ENCODE measurements at regions not wholly inside any gene's neighbourhood (a gene's known extent, or its start where the extent isn't known, plus 50 kb on each side); places are given as distances from the start of the nearest gene placed in this dataset.

DNA sequence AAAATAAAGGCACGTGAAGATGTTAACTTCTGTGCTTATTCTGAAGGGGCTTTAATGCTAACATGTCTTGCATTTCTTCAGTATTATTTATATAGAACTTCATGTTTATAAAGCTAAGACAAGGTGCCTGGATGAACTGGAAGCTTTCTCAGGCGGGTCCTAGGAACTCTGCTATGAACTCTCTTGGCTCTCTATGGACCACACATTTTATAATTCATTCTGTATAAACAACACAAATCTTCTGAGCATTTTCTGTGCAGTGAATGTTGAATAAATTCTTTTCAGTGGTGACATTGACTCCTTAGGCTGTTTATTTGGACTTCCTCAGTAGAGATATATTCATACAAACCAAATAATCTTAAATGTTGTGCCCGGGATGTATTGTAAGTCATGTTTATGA is 79.6 kb downstream of the TRIL start (continued):
- TF ChIP-seq, protein P1, sequence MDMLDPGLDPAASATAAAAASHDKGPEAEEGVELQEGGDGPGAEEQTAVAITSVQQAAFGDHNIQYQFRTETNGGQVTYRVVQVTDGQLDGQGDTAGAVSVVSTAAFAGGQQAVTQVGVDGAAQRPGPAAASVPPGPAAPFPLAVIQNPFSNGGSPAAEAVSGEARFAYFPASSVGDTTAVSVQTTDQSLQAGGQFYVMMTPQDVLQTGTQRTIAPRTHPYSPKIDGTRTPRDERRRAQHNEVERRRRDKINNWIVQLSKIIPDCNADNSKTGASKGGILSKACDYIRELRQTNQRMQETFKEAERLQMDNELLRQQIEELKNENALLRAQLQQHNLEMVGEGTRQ (IDR thresholded peaks at IDR 0.05; ENCODE audit: borderline replicate concordance, low read depth, low read length): no peak
- TF ChIP-seq, protein P2, sequence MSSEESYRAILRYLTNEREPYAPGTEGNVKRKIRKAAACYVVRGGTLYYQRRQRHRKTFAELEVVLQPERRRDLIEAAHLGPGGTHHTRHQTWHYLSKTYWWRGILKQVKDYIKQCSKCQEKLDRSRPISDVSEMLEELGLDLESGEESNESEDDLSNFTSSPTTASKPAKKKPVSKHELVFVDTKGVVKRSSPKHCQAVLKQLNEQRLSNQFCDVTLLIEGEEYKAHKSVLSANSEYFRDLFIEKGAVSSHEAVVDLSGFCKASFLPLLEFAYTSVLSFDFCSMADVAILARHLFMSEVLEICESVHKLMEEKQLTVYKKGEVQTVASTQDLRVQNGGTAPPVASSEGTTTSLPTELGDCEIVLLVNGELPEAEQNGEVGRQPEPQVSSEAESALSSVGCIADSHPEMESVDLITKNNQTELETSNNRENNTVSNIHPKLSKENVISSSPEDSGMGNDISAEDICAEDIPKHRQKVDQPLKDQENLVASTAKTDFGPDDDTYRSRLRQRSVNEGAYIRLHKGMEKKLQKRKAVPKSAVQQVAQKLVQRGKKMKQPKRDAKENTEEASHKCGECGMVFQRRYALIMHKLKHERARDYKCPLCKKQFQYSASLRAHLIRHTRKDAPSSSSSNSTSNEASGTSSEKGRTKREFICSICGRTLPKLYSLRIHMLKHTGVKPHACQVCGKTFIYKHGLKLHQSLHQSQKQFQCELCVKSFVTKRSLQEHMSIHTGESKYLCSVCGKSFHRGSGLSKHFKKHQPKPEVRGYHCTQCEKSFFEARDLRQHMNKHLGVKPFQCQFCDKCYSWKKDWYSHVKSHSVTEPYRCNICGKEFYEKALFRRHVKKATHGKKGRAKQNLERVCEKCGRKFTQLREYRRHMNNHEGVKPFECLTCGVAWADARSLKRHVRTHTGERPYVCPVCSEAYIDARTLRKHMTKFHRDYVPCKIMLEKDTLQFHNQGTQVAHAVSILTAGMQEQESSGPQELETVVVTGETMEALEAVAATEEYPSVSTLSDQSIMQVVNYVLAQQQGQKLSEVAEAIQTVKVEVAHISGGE (CRISPR knock-in tag; IDR thresholded peaks at IDR 0.05): no peak
- no peak for TF ChIP-seq RFX5 (IDR thresholded peaks at IDR 0.05; ENCODE audit: low read depth, low read length)
- TF ChIP-seq, protein P3, sequence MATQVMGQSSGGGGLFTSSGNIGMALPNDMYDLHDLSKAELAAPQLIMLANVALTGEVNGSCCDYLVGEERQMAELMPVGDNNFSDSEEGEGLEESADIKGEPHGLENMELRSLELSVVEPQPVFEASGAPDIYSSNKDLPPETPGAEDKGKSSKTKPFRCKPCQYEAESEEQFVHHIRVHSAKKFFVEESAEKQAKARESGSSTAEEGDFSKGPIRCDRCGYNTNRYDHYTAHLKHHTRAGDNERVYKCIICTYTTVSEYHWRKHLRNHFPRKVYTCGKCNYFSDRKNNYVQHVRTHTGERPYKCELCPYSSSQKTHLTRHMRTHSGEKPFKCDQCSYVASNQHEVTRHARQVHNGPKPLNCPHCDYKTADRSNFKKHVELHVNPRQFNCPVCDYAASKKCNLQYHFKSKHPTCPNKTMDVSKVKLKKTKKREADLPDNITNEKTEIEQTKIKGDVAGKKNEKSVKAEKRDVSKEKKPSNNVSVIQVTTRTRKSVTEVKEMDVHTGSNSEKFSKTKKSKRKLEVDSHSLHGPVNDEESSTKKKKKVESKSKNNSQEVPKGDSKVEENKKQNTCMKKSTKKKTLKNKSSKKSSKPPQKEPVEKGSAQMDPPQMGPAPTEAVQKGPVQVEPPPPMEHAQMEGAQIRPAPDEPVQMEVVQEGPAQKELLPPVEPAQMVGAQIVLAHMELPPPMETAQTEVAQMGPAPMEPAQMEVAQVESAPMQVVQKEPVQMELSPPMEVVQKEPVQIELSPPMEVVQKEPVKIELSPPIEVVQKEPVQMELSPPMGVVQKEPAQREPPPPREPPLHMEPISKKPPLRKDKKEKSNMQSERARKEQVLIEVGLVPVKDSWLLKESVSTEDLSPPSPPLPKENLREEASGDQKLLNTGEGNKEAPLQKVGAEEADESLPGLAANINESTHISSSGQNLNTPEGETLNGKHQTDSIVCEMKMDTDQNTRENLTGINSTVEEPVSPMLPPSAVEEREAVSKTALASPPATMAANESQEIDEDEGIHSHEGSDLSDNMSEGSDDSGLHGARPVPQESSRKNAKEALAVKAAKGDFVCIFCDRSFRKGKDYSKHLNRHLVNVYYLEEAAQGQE (IDR thresholded peaks at IDR 0.05; ENCODE audit: low read depth, low read length): no peak
- TF ChIP-seq EED (IDR thresholded peaks at IDR 0.05; ENCODE audit: low read depth): no peak
- TF ChIP-seq NBN (IDR thresholded peaks at IDR 0.05): no peak
- TF ChIP-seq SIX5 (IDR thresholded peaks at IDR 0.05; ENCODE audit: low read depth, low read length, severe bottlenecking): no peak
- TF ChIP-seq, protein P4, sequence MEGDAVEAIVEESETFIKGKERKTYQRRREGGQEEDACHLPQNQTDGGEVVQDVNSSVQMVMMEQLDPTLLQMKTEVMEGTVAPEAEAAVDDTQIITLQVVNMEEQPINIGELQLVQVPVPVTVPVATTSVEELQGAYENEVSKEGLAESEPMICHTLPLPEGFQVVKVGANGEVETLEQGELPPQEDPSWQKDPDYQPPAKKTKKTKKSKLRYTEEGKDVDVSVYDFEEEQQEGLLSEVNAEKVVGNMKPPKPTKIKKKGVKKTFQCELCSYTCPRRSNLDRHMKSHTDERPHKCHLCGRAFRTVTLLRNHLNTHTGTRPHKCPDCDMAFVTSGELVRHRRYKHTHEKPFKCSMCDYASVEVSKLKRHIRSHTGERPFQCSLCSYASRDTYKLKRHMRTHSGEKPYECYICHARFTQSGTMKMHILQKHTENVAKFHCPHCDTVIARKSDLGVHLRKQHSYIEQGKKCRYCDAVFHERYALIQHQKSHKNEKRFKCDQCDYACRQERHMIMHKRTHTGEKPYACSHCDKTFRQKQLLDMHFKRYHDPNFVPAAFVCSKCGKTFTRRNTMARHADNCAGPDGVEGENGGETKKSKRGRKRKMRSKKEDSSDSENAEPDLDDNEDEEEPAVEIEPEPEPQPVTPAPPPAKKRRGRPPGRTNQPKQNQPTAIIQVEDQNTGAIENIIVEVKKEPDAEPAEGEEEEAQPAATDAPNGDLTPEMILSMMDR (IDR thresholded peaks at IDR 0.05 in 2 of 3, conservative IDR thresholded peaks at IDR 0.05 in 1 of 3; ENCODE audit: control insufficient read depth in 2 of 3, extremely low read depth in 1 of 3, insufficient read depth in 1 of 3, low read depth in 3 of 3, low read length in 3 of 3): no peak
- TF ChIP-seq CBX3 (IDR thresholded peaks at IDR 0.05; ENCODE audit: borderline replicate concordance, low read depth): no peak
